ENCODE measurements at regions not wholly inside any gene's neighbourhood (a gene's known extent, or its start where the extent isn't known, plus 50 kb on each side); places are given as distances from the start of the nearest gene placed in this dataset.

GRCh38 chr9:7900541-7900940 is 101.0 kb upstream of the DMAC1 start:
- Histone ChIP-seq H3K9ac (ENCODE audit: insufficient read depth, low read length, poor library complexity, severe bottlenecking) (no peak overlapping the region), H3K27ac (ENCODE audit: low read depth in 1 of 2, low read length in 2 of 2) (no peak overlapping the region), H3K27me3 (ENCODE audit: control insufficient read depth in 2 of 2, insufficient read depth in 2 of 2, low read length in 2 of 2) (no peaks in the 10 kb centered on the region), H3K4me3 (replicated peaks in 1 of 3; ENCODE audit: low read depth in 2 of 3, low read length in 3 of 3) (no peak overlapping the region), H2AFZ (ENCODE audit: insufficient read depth, low read depth, low read length, poor library complexity, severe bottlenecking) (no peak overlapping the region), H4K20me1 (ENCODE audit: insufficient read depth, low read length) (no peaks in the 10 kb centered on the region), H3K79me2 (ENCODE audit: insufficient read depth, low read length) (no peaks in the 10 kb centered on the region), H3K9me3 (replicated peaks in 1 of 2; ENCODE audit: control insufficient read depth in 1 of 2, insufficient read depth in 1 of 2, low read length in 2 of 2) (no peaks in the 10 kb centered on the region), H3K4me2 (replicated peaks; ENCODE audit: extremely low read depth, low read length, poor library complexity, severe bottlenecking) (no peak overlapping the region), H3K4me1 (ENCODE audit: control insufficient read depth in 1 of 2, insufficient read depth in 2 of 2, low read length in 2 of 2) (no peaks in the 10 kb centered on the region), H3K36me3 (replicated peaks in 1 of 2; ENCODE audit: control insufficient read depth in 1 of 2, insufficient read depth in 2 of 2, low read length in 2 of 2) (no peaks in the 10 kb centered on the region)
- no peak overlapping the region for H3K4me3 Mint-ChIP-seq
- H3K9me3 Mint-ChIP-seq: peaks cover 0 to 2% (median 0%) of the 10 kb centered on the region in 7 donors
- no peaks in the 10 kb centered on the region for H3K27me3 Mint-ChIP-seq (ENCODE audit: low read depth in 3 of 3)
- no peak for TF ChIP-seq CTCF (IDR thresholded peaks at IDR 0.05)
- no peaks in the 10 kb centered on the region for H3K4me1 Mint-ChIP-seq
- DNase-seq: no peak
- no peak overlapping the region for H3K27ac Mint-ChIP-seq
- intact Hi-C loops (cut with micrococcal nuclease): no loop called here
- no CpG with 5 or more reads among the region's 3 CpGs for WGBS (ENCODE audit: insufficient coverage)
- no peaks in the 10 kb centered on the region for H3K36me3 Mint-ChIP-seq

- no peak overlapping the region for H3K27ac ChIP-seq (ENCODE audit: low read depth in 1 of 2, low read length in 2 of 2)
- H3K9me3 Mint-ChIP-seq: peaks cover 0 to 2% (median 0%) of the 10 kb centered on the region in 7 donors
- intact Hi-C loops (cut with micrococcal nuclease): no loop called here
- H3K4me2 ChIP-seq (replicated peaks; ENCODE audit: extremely low read depth, low read length, poor library complexity, severe bottlenecking): no peak overlapping the region
- H3K4me3 Mint-ChIP-seq: no peak overlapping the region
- no peak overlapping the region for H3K4me3 ChIP-seq (replicated peaks in 1 of 3; ENCODE audit: low read depth in 2 of 3, low read length in 3 of 3)
- no peaks in the 10 kb centered on the region for H3K27me3 ChIP-seq (ENCODE audit: control insufficient read depth in 2 of 2, insufficient read depth in 2 of 2, low read length in 2 of 2)
- H3K4me1 ChIP-seq (ENCODE audit: control insufficient read depth in 1 of 2, insufficient read depth in 2 of 2, low read length in 2 of 2): no peaks in the 10 kb centered on the region
- H3K27me3 Mint-ChIP-seq (ENCODE audit: low read depth in 3 of 3): no peaks in the 10 kb centered on the region
- no peaks in the 10 kb centered on the region for H4K20me1 ChIP-seq (ENCODE audit: insufficient read depth, low read length)
- no peak overlapping the region for H3K9ac ChIP-seq (ENCODE audit: insufficient read depth, low read length, poor library complexity, severe bottlenecking)
- TF ChIP-seq CTCF (IDR thresholded peaks at IDR 0.05): no peak
- 80% methylated on average over 1 of the region's 3 CpGs for WGBS (ENCODE audit: insufficient coverage)
- H3K36me3 ChIP-seq (replicated peaks in 1 of 2; ENCODE audit: control insufficient read depth in 1 of 2, insufficient read depth in 2 of 2, low read length in 2 of 2): no peaks in the 10 kb centered on the region
- no peaks in the 10 kb centered on the region for H3K9me3 ChIP-seq (replicated peaks in 1 of 2; ENCODE audit: control insufficient read depth in 1 of 2, insufficient read depth in 1 of 2, low read length in 2 of 2)
- H2AFZ ChIP-seq (ENCODE audit: insufficient read depth, low read depth, low read length, poor library complexity, severe bottlenecking): no peak overlapping the region
- no peaks in the 10 kb centered on the region for H3K79me2 ChIP-seq (ENCODE audit: insufficient read depth, low read length)
- H3K27ac Mint-ChIP-seq: no peak overlapping the region
- no peaks in the 10 kb centered on the region for H3K4me1 Mint-ChIP-seq
- no peak for DNase-seq
- H3K36me3 Mint-ChIP-seq: no peaks in the 10 kb centered on the region
Observed at GRCh38 chr9:7899753-7900152, 100.2 kb upstream of the DMAC1 start.
